Stomach (tissue), 8 donors: ENCODE measurements at regions not wholly inside any gene's neighbourhood (a gene's known extent, or its start where the extent isn't known, plus 50 kb on each side); places are given as distances from the start of the nearest gene placed in this dataset.
A peak's percentile ranks its signal among the peaks of the same experiment; 100 is the strongest.

Experiments used
- DNase-seq, 2 donors: peaks; one replicate each; pipeline versions ENCODE4 v3.0.0 to v3.0.0-alpha.2; 2013 to 2019
- H3K27ac ChIP-seq, 5 donors: fragments of 200-600 bp in 4 of 5; sonication (generic) in 4 of 5; one replicate each; pipeline ENCODE4 v1.5.1; 2013 to 2019; ENCODE audit warnings: mild to moderate bottlenecking in 1 of 5, moderate library complexity in 1 of 5
- H3K27me3 ChIP-seq, 3 donors: fragments of 200-600 bp; sonication (generic); one replicate each; pipeline ENCODE4 v1.5.1; 2017 to 2019; ENCODE audit warnings: mixed run types in 1 of 3
- H3K36me3 ChIP-seq, 4 donors: fragments of 200-600 bp; sonication (generic); 1 replicate in 3 of 4; 2 replicates in 1 of 4; pipeline ENCODE4 v1.5.1; 2016 to 2019
- H3K4me1 ChIP-seq, 4 donors: fragments of 200-600 bp; sonication (generic); one replicate each; pipeline ENCODE4 v1.5.1; 2016 to 2019
- H3K4me3 ChIP-seq, 4 donors: fragments of 200-600 bp; sonication (generic) in 3 of 4; one replicate each; pipeline ENCODE4 v1.5.1; 2016 to 2019; ENCODE audit warnings: mild to moderate bottlenecking in 1 of 4
- H3K9me3 ChIP-seq, 4 donors: fragments of 200-600 bp; sonication (generic); one replicate each; pipeline ENCODE4 v1.5.1; 2016 to 2019
- EP300 ChIP-seq: sonication (generic); formaldehyde crosslinking; IDR thresholded peaks from one replicate; pipeline ENCODE4 v1.6.1; 2017; ENCODE audit warnings: antibody characterized with exemption
- POLR2A ChIP-seq, 4 donors: fragments of 450-650 bp; IDR thresholded peaks; one replicate each; pipeline ENCODE4 v1.6.1; 2016; ENCODE audit warnings: antibody characterized with exemption in 4 of 4, control low read depth in 2 of 4, mild to moderate bottlenecking in 1 of 4, moderate library complexity in 1 of 4
- POLR2AphosphoS5 ChIP-seq, 3 donors: sonication (generic); formaldehyde crosslinking; IDR thresholded peaks; one replicate each; pipeline ENCODE4 v1.6.1; 2016; ENCODE audit warnings: antibody characterized with exemption in 3 of 3
- WGBS, 5 donors: extraction: QIAGEN DNeasy Blood & Tissue Kit in 3 of 5; methylation state at CpG; one replicate each; pipeline versions ENCODE4 v1.1.5 to v1.1.7; 2013 to 2018; 5-methylcytosine and 5-hydroxymethylcytosine counted together
- intact Hi-C: fragments of 100-400 bp; cut with DNase I; formaldehyde crosslinking; loops from one replicate; pipeline ENCODE4 v1.15.1; 2023; ENCODE audit warnings: low total_unique reads
- TF ChIP-seq, protein P1 (sequence below), 7 experiments: fragments of 450-650 bp in 4 of 7; fragments of 200-600 bp in 3 of 7; sonication (generic) in 3 of 7; IDR thresholded peaks; one replicate each; pipeline ENCODE4 v1.5.1; 2016 to 2019; ENCODE audit warnings: antibody characterized with exemption in 7 of 7, control low read depth in 2 of 7, mild to moderate bottlenecking in 1 of 7
- donor health status: healthy with polysubstance abuse.
- donor health status: Bipolar disorder and iron deficiency.
- donor health status: healthy.

DNA sequence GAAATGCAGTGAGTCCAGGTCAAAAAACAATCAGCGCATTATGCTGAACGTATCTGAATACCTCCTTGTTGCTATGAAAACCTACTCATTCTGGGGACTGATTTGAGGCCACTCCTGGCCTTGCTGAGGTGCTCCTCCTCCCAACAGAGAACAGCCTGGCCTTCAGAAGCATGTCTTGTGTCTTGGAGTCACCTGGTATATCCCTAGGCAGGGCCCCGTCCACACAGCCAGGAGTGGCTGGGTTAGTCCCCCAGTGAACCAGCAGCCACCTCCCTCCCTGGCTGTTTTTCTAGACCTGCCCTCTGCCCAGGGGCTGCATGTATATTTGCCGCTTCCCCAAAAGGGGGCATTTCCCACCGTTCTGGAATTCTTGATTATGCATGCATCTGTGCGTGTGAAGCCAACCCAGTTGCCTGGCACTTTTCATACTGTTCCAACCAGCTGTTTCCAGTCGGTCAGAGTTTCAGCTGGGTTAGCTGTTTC, 99.2 kb upstream of the SPATA31C2 start:
- TF ChIP-seq POLR2AphosphoS5 (IDR thresholded peaks at IDR 0.05) (no peak), EP300 (no peak), POLR2A (IDR thresholded peaks at IDR 0.05) (no peak)
- TF ChIP-seq, protein P1, sequence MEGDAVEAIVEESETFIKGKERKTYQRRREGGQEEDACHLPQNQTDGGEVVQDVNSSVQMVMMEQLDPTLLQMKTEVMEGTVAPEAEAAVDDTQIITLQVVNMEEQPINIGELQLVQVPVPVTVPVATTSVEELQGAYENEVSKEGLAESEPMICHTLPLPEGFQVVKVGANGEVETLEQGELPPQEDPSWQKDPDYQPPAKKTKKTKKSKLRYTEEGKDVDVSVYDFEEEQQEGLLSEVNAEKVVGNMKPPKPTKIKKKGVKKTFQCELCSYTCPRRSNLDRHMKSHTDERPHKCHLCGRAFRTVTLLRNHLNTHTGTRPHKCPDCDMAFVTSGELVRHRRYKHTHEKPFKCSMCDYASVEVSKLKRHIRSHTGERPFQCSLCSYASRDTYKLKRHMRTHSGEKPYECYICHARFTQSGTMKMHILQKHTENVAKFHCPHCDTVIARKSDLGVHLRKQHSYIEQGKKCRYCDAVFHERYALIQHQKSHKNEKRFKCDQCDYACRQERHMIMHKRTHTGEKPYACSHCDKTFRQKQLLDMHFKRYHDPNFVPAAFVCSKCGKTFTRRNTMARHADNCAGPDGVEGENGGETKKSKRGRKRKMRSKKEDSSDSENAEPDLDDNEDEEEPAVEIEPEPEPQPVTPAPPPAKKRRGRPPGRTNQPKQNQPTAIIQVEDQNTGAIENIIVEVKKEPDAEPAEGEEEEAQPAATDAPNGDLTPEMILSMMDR (IDR thresholded peaks at IDR 0.05) = no peak
- Histone ChIP-seq H3K27me3 (no peaks in the 10 kb centered on the region), H3K4me1 (peaks cover 0 to 17% (median 9%) of the 10 kb centered on the region in 4 donors), H3K9me3 (peaks cover 0 to 1% (median under 1%) of the 10 kb centered on the region in 4 donors), H3K4me3 (no peak overlapping the region), H3K27ac (peak overlapping the region in 1 of 5 donors; percentile 20), H3K36me3 (no peaks in the 10 kb centered on the region)
- intact Hi-C loops = no loop called here
- DNase-seq = peak in 1 of 2 donors; percentile 25
- 57 to 68% (median 61%) methylated on average over 7 of the region's 7 CpGs for WGBS, 5 donors

DNA sequence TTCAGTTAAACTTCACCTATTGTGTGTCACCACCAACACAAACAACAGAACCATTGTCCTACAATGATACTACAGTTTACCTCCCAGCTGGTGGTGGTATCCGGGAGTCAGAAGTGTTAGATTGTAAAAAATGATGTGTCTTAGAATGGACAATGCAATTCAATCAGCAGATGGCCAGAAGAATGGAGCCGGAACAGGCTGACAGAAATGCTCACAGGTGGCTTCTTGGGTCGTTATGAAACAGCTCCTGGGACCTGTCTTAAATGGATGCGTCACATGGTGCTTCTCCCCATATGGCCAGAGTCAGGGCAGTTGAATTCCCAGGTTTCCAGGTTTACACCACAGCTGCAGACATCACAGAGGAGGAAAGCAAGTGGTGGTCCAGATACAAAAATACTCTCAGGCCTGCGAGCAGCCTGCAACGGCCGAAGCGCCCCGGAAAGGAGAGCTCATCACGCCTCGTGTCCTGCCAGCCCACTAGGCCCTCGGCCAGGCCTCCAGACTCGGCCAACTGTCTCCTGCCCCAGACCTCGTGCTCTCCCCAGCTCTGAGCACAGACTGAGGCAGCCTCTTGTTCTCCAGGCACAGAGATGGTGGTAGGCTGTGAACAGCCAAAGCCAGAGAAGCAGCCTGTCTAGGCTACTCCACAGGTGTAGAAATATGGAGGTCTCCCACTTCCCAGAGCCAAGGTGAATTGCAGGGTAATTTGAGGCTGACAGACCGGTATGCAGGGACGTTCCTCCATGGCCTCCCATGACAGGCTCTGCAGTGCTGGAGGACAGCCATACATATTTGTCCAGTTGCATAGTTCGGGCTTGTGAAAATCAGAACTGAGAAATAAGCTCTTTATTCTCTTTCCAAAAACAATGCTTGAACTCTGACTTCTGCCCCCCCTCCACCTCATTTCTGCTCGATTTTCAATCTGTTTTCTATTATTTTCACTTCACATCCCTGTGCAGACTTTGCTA, 98.5 kb upstream of the SPATA31C2 start:
- 56 to 72% (median 59%) methylated on average over 16 to 18 of the region's 18 CpGs for WGBS, 5 donors
- Histone ChIP-seq H3K4me3 (no peak overlapping the region), H3K36me3 (no peaks in the 10 kb centered on the region), H3K27me3 (no peaks in the 10 kb centered on the region), H3K27ac (peak overlapping the region in 1 of 5 donors; percentile 20), H3K9me3 (peaks cover 0 to 8% (median 7%) of the 10 kb centered on the region in 4 donors), H3K4me1 (peaks cover 0 to 17% (median 9%) of the 10 kb centered on the region in 4 donors)
- peak in 1 of 2 donors; percentile 62 for DNase-seq
- intact Hi-C loops = no loop called here
- no peak for TF ChIP-seq POLR2AphosphoS5 (IDR thresholded peaks at IDR 0.05)
- TF ChIP-seq, protein P1 (IDR thresholded peaks at IDR 0.05) = no peak
- no peak for TF ChIP-seq POLR2A (IDR thresholded peaks at IDR 0.05)
- no peak for TF ChIP-seq EP300

DNA sequence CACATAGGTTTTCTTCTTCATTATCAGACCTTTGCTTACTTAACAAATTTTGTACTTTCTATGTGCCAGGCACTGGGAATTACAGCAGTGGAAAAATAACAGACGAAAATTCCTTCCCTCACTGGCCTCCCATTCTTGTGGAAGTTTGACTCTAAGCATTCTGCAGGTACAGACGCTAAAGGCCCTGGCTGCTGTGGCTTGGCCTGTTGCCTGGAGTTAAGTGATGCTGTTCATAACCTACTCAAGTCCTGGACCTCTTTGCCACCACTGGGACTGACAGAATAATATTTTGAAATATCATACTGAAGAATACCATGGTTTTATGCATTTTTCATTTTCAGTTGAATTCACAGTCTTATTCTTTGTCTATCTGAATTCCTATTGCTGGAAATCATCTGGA, 97.3 kb upstream of the SPATA31C2 start:
- intact Hi-C loops = no loop called here
- Histone ChIP-seq H3K4me3 (no peak overlapping the region), H3K36me3 (no peaks in the 10 kb centered on the region), H3K27me3 (no peaks in the 10 kb centered on the region), H3K9me3 (peaks cover 0 to 8% (median 7%) of the 10 kb centered on the region in 4 donors), H3K27ac (no peak overlapping the region), H3K4me1 (peaks cover 0 to 17% (median 9%) of the 10 kb centered on the region in 4 donors)
- DNase-seq = no peak
- no peak for TF ChIP-seq POLR2AphosphoS5 (IDR thresholded peaks at IDR 0.05)
- TF ChIP-seq, protein P1 (IDR thresholded peaks at IDR 0.05) = no peak
- TF ChIP-seq POLR2A (IDR thresholded peaks at IDR 0.05) = no peak
- 64 to 85% (median 74%) methylated on average over 2 of the region's 2 CpGs for WGBS, 5 donors

DNA sequence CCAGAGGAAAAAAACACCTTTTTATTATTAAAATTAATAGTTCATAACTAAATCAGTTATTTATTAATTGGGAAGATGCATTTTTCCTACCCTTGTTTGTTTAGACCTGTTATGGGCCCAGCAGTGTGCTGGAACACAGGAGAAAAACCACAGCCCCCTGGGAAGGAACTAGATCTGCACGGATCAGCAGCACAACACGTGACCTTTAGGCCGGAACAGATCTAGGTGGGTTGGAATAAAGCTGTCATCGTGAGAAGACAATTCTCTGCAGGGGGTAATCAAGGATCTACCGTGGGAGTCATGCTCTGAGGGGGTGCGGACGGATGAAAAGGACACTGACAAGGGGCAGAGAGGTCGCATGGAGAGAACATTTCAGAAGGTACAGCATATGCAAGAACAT, 95.8 kb upstream of the SPATA31C2 start:
- no peak for DNase-seq
- Histone ChIP-seq H3K4me1 (peaks cover 0 to 17% (median 9%) of the 10 kb centered on the region in 4 donors), H3K36me3 (no peaks in the 10 kb centered on the region), H3K27me3 (no peaks in the 10 kb centered on the region), H3K9me3 (peaks cover 0 to 8% (median 7%) of the 10 kb centered on the region in 4 donors), H3K4me3 (no peak overlapping the region), H3K27ac (no peak overlapping the region)
- WGBS, 5 donors = 74 to 85% (median 76%) methylated on average over 8 of the region's 8 CpGs
- TF ChIP-seq POLR2AphosphoS5 (IDR thresholded peaks at IDR 0.05) = no peak
- no peak for TF ChIP-seq POLR2A (IDR thresholded peaks at IDR 0.05)
- no peak for TF ChIP-seq EP300
- TF ChIP-seq, protein P1 (IDR thresholded peaks at IDR 0.05) = no peak
- intact Hi-C loops = no loop called here
